ENCODE measurements at regions not wholly inside any gene's neighbourhood (a gene's known extent, or its start where the extent isn't known, plus 50 kb on each side); places are given as distances from the start of the nearest gene placed in this dataset.

- 92% methylated on average over 4 of the region's 8 CpGs for WGBS (ENCODE audit: insufficient coverage)
- ChIA-PET POLR2A (no interaction called here), CTCF (interaction anchor here in 1 of 2 donors (0.6 to 1.2 kb wide), 2 partner anchors 11 to 697 kb away, joined by 3 to 5 read pairs; no protein-coding TSS in a partner anchor)
- DNase-seq = peak in 1 of 35 experiments; percentile 13
- peaks cover 0 to 4% (median 3%) of the 10 kb centered on the region in 3 donors for H3K4me1 Mint-ChIP-seq
- Histone ChIP-seq H3K4me1 (ENCODE audit: control insufficient read depth in 1 of 2, extremely low read depth in 1 of 2, insufficient read depth in 2 of 2, low read length in 2 of 2) (peaks cover 0 to 8% of the 10 kb centered on the region in 2 experiments), H3K4me3 (ENCODE audit: control insufficient read depth in 1 of 2, extremely low read depth in 1 of 2, low read length in 1 of 2) (no peak overlapping the region), H3K27ac (ENCODE audit: low read length) (no peak overlapping the region), H3K9me3 (no peaks in the 10 kb centered on the region), H3K36me3 (ENCODE audit: control insufficient read depth in 2 of 2, extremely low read depth in 1 of 2, insufficient read depth in 1 of 2, low read length in 1 of 2) (no peaks in the 10 kb centered on the region), H3K27me3 (replicated peaks in 1 of 2; ENCODE audit: control insufficient read depth in 2 of 2, extremely low read depth in 1 of 2, insufficient read depth in 2 of 2, low read length in 1 of 2) (peaks cover 2 to 51% of the 10 kb centered on the region in 2 experiments)
- no peak overlapping the region for H3K27ac Mint-ChIP-seq
- no peak for ATAC-seq (replicated peaks in 1 of 4)
- H3K4me3 Mint-ChIP-seq = peak overlapping the region in 1 of 3 donors; percentile 21
- no peaks in the 10 kb centered on the region for H3K36me3 Mint-ChIP-seq
- no peaks in the 10 kb centered on the region for H3K9me3 Mint-ChIP-seq
- H3K27me3 Mint-ChIP-seq = peaks cover 47 to 52% of the 10 kb centered on the region in 2 donors
Observed at GRCh38 chr5:174312641-174313040, 267.1 kb downstream of the NSG2 start.

GRCh38 chr5:174313615-174314014 is 268.1 kb downstream of the NSG2 start:
- WGBS (ENCODE audit: insufficient coverage) = 27% methylated on average over 1 of the region's 5 CpGs
- no peaks in the 10 kb centered on the region for H3K9me3 ChIP-seq
- peaks cover 2 to 50% of the 10 kb centered on the region in 2 experiments for H3K27me3 ChIP-seq (replicated peaks in 1 of 2; ENCODE audit: control insufficient read depth in 2 of 2, extremely low read depth in 1 of 2, insufficient read depth in 2 of 2, low read length in 1 of 2)
- POLR2A ChIA-PET = no interaction called here
- Mint-ChIP-seq H3K4me1 (peaks cover 0 to 4% (median 3%) of the 10 kb centered on the region in 3 donors), H3K9me3 (no peaks in the 10 kb centered on the region), H3K27ac (no peak overlapping the region), H3K27me3 (peaks cover 47 to 56% of the 10 kb centered on the region in 2 donors), H3K4me3 (no peak overlapping the region), H3K36me3 (no peaks in the 10 kb centered on the region)
- no peak overlapping the region for H3K27ac ChIP-seq (ENCODE audit: low read length)
- CTCF ChIA-PET = no interaction called here
- ATAC-seq (replicated peaks in 1 of 4) = no peak
- H3K36me3 ChIP-seq (ENCODE audit: control insufficient read depth in 2 of 2, extremely low read depth in 1 of 2, insufficient read depth in 1 of 2, low read length in 1 of 2) = no peaks in the 10 kb centered on the region
- no peak overlapping the region for H3K4me3 ChIP-seq (ENCODE audit: control insufficient read depth in 1 of 2, extremely low read depth in 1 of 2, low read length in 1 of 2)
- no peak for DNase-seq
- peaks cover 0 to 8% of the 10 kb centered on the region in 2 experiments for H3K4me1 ChIP-seq (ENCODE audit: control insufficient read depth in 1 of 2, extremely low read depth in 1 of 2, insufficient read depth in 2 of 2, low read length in 2 of 2)

- no peak for ATAC-seq (replicated peaks in 1 of 4)
- H3K4me3 ChIP-seq (ENCODE audit: control insufficient read depth in 1 of 2, extremely low read depth in 1 of 2, low read length in 1 of 2) = no peak overlapping the region
- Mint-ChIP-seq H3K36me3 (no peaks in the 10 kb centered on the region), H3K27me3 (peaks cover 44 to 53% of the 10 kb centered on the region in 2 donors), H3K9me3 (no peaks in the 10 kb centered on the region), H3K4me3 (no peak overlapping the region), H3K4me1 (peaks cover 0 to 4% (median 3%) of the 10 kb centered on the region in 3 donors), H3K27ac (no peak overlapping the region)
- H3K9me3 ChIP-seq = no peaks in the 10 kb centered on the region
- no peaks in the 10 kb centered on the region for H3K36me3 ChIP-seq (ENCODE audit: control insufficient read depth in 2 of 2, extremely low read depth in 1 of 2, insufficient read depth in 1 of 2, low read length in 1 of 2)
- peak in 1 of 35 experiments; percentile 15 for DNase-seq
- CTCF ChIA-PET = interaction anchor here in 1 of 2 donors (0.6 kb wide), 1 partner anchor 149 kb away, joined by 7 read pairs; no protein-coding TSS in a partner anchor
- peaks cover 2 to 46% of the 10 kb centered on the region in 2 experiments for H3K27me3 ChIP-seq (replicated peaks in 1 of 2; ENCODE audit: control insufficient read depth in 2 of 2, extremely low read depth in 1 of 2, insufficient read depth in 2 of 2, low read length in 1 of 2)
- 73% methylated on average over 8 of the region's 9 CpGs for WGBS (ENCODE audit: insufficient coverage)
- POLR2A ChIA-PET = no interaction called here
- H3K4me1 ChIP-seq (ENCODE audit: control insufficient read depth in 1 of 2, extremely low read depth in 1 of 2, insufficient read depth in 2 of 2, low read length in 2 of 2) = peaks cover 0 to 8% of the 10 kb centered on the region in 2 experiments
- no peak overlapping the region for H3K27ac ChIP-seq (ENCODE audit: low read length)
Observed at GRCh38 chr5:174314261-174314660, 268.8 kb downstream of the NSG2 start.

- H3K9me3 ChIP-seq = no peaks in the 10 kb centered on the region
- no peak overlapping the region for H3K4me3 ChIP-seq (ENCODE audit: control insufficient read depth in 1 of 2, extremely low read depth in 1 of 2, low read length in 1 of 2)
- H3K27me3 Mint-ChIP-seq = peaks cover 38 to 44% of the 10 kb centered on the region in 2 donors
- DNase-seq (no peak), ATAC-seq (replicated peaks in 1 of 4) (no peak)
- peaks cover 2 to 53% of the 10 kb centered on the region in 2 experiments for H3K27me3 ChIP-seq (replicated peaks in 1 of 2; ENCODE audit: control insufficient read depth in 2 of 2, extremely low read depth in 1 of 2, insufficient read depth in 2 of 2, low read length in 1 of 2)
- no peak overlapping the region for H3K27ac ChIP-seq (ENCODE audit: low read length)
- ChIA-PET CTCF (no interaction called here), POLR2A (no interaction called here)
- no peaks in the 10 kb centered on the region for H3K36me3 ChIP-seq (ENCODE audit: control insufficient read depth in 2 of 2, extremely low read depth in 1 of 2, insufficient read depth in 1 of 2, low read length in 1 of 2)
- no peak overlapping the region for H3K4me3 Mint-ChIP-seq
- WGBS (ENCODE audit: insufficient coverage) = 61% methylated on average over 2 of the region's 5 CpGs
- no peaks in the 10 kb centered on the region for H3K9me3 Mint-ChIP-seq
- no peaks in the 10 kb centered on the region for H3K36me3 Mint-ChIP-seq
- peaks cover 0 to 4% (median 3%) of the 10 kb centered on the region in 3 donors for H3K4me1 Mint-ChIP-seq
- peaks cover 0 to 8% of the 10 kb centered on the region in 2 experiments for H3K4me1 ChIP-seq (ENCODE audit: control insufficient read depth in 1 of 2, extremely low read depth in 1 of 2, insufficient read depth in 2 of 2, low read length in 2 of 2)
- H3K27ac Mint-ChIP-seq = no peak overlapping the region
Observed at GRCh38 chr5:174315471-174315870, 270.0 kb downstream of the NSG2 start.

GRCh38 chr5:174315871-174316270 is 270.4 kb downstream of the NSG2 start:
- no peaks in the 10 kb centered on the region for H3K9me3 ChIP-seq
- peaks cover 2 to 52% of the 10 kb centered on the region in 2 experiments for H3K27me3 ChIP-seq (replicated peaks in 1 of 2; ENCODE audit: control insufficient read depth in 2 of 2, extremely low read depth in 1 of 2, insufficient read depth in 2 of 2, low read length in 1 of 2)
- H3K36me3 ChIP-seq (ENCODE audit: control insufficient read depth in 2 of 2, extremely low read depth in 1 of 2, insufficient read depth in 1 of 2, low read length in 1 of 2) = no peaks in the 10 kb centered on the region
- Mint-ChIP-seq H3K9me3 (no peaks in the 10 kb centered on the region), H3K27me3 (peaks cover 34 to 40% of the 10 kb centered on the region in 2 donors), H3K27ac (no peak overlapping the region), H3K36me3 (no peaks in the 10 kb centered on the region), H3K4me3 (no peak overlapping the region), H3K4me1 (peaks cover 0 to 3% (median 2%) of the 10 kb centered on the region in 3 donors)
- no peak overlapping the region for H3K4me3 ChIP-seq (ENCODE audit: control insufficient read depth in 1 of 2, extremely low read depth in 1 of 2, low read length in 1 of 2)
- ChIA-PET POLR2A (no interaction called here), CTCF (no interaction called here)
- H3K27ac ChIP-seq (ENCODE audit: low read length) = no peak overlapping the region
- DNase-seq = no peak
- peaks cover 0 to 8% of the 10 kb centered on the region in 2 experiments for H3K4me1 ChIP-seq (ENCODE audit: control insufficient read depth in 1 of 2, extremely low read depth in 1 of 2, insufficient read depth in 2 of 2, low read length in 2 of 2)
- ATAC-seq (replicated peaks in 1 of 4) = no peak
- WGBS (ENCODE audit: insufficient coverage) = 91% methylated on average over 16 of the region's 17 CpGs

GRCh38 chr5:174316326-174316725 is 270.8 kb downstream of the NSG2 start:
- Histone ChIP-seq H3K4me3 (ENCODE audit: control insufficient read depth in 1 of 2, extremely low read depth in 1 of 2, low read length in 1 of 2) (no peak overlapping the region), H3K27me3 (replicated peaks in 1 of 2; ENCODE audit: control insufficient read depth in 2 of 2, extremely low read depth in 1 of 2, insufficient read depth in 2 of 2, low read length in 1 of 2) (peaks cover 2 to 51% of the 10 kb centered on the region in 2 experiments), H3K9me3 (no peaks in the 10 kb centered on the region), H3K27ac (ENCODE audit: low read length) (no peak overlapping the region), H3K36me3 (ENCODE audit: control insufficient read depth in 2 of 2, extremely low read depth in 1 of 2, insufficient read depth in 1 of 2, low read length in 1 of 2) (no peaks in the 10 kb centered on the region), H3K4me1 (ENCODE audit: control insufficient read depth in 1 of 2, extremely low read depth in 1 of 2, insufficient read depth in 2 of 2, low read length in 2 of 2) (peaks cover 0 to 8% of the 10 kb centered on the region in 2 experiments)
- Mint-ChIP-seq H3K4me1 (peaks cover 0 to 3% (median 2%) of the 10 kb centered on the region in 3 donors), H3K36me3 (no peaks in the 10 kb centered on the region), H3K9me3 (no peaks in the 10 kb centered on the region), H3K27ac (no peak overlapping the region), H3K4me3 (no peak overlapping the region), H3K27me3 (peaks cover 33 to 36% of the 10 kb centered on the region in 2 donors)
- ChIA-PET CTCF (no interaction called here), POLR2A (no interaction called here)
- ATAC-seq (replicated peaks in 1 of 4) (no peak), DNase-seq (no peak)
- WGBS (ENCODE audit: insufficient coverage) = 93% methylated on average over 6 of the region's 6 CpGs

All from T-cell (primary cell).